ENCODE measurements at regions not wholly inside any gene's neighbourhood (a gene's known extent, or its start where the extent isn't known, plus 50 kb on each side); places are given as distances from the start of the nearest gene placed in this dataset.

- Histone ChIP-seq H3K9ac (ENCODE audit: low read length) (no peak overlapping the region), H3K4me1 (ENCODE audit: control insufficient read depth in 2 of 2, insufficient read depth in 2 of 2, low read length in 2 of 2) (no peaks in the 10 kb centered on the region), H3K4me2 (replicated peaks; ENCODE audit: low read depth, low read length, poor library complexity, severe bottlenecking) (no peak overlapping the region), H3K4me3 (ENCODE audit: control extremely low read depth in 1 of 5, extremely low read depth in 1 of 5, insufficient read depth in 1 of 5, low read depth in 2 of 5, low read length in 4 of 5) (no peak overlapping the region), H4K20me1 (ENCODE audit: control insufficient read depth, insufficient read depth, low read length, poor library complexity, severe bottlenecking) (no peaks in the 10 kb centered on the region), H2AFZ (ENCODE audit: insufficient read depth, low read depth, low read length, poor library complexity, severe bottlenecking) (no peak overlapping the region), H3K36me3 (replicated peaks in 1 of 2; ENCODE audit: control extremely low read depth in 1 of 2, control insufficient read depth in 1 of 2, extremely low read depth in 1 of 2, insufficient read depth in 2 of 2, low read length in 1 of 2) (no peaks in the 10 kb centered on the region), H3K9me3 (ENCODE audit: control extremely low read depth in 1 of 3, control insufficient read depth in 2 of 3, insufficient read depth in 1 of 3, low read length in 2 of 3) (no peaks in the 10 kb centered on the region), H3K27ac (ENCODE audit: low read length in 2 of 2) (no peak overlapping the region), H3K27me3 (replicated peaks in 1 of 4; ENCODE audit: control extremely low read depth in 1 of 4, control insufficient read depth in 3 of 4, insufficient read depth in 4 of 4, low read length in 3 of 4) (no peaks in the 10 kb centered on the region), H3K79me2 (ENCODE audit: control insufficient read depth, insufficient read depth, low read length) (no peaks in the 10 kb centered on the region)
- DNase-seq = no peak
- peaks cover 15% of the 10 kb centered on the region for H3K27me3 Mint-ChIP-seq
- no peaks in the 10 kb centered on the region for H3K4me1 Mint-ChIP-seq
- no peak for ATAC-seq (ENCODE audit: low read depth)
- ChIA-PET POLR2A (no interaction called here), CTCF (no interaction called here)
- H3K27ac Mint-ChIP-seq = no peak overlapping the region
- no peaks in the 10 kb centered on the region for H3K9me3 Mint-ChIP-seq (ENCODE audit: insufficient read depth)
- H3K4me3 Mint-ChIP-seq = no peak overlapping the region
- no CpG with 5 or more reads among the region's 1 CpG for WGBS (ENCODE audit: insufficient coverage)
- intact Hi-C loops (cut with micrococcal nuclease) = no loop called here
- TF ChIP-seq EZH2 (IDR thresholded peaks at IDR 0.05; ENCODE audit: borderline replicate concordance, insufficient read depth, low read depth, low read length, poor library complexity, severe bottlenecking) (no peak), CTCF (IDR thresholded peaks at IDR 0.05) (no peak)
These were observed 263.3 kb downstream of the SNCA start for GRCh38 chr4:89573656-89574055.

GRCh38 chr4:89572224-89572858 lies 264.6 kb downstream of the SNCA start:
- no peak for ATAC-seq (ENCODE audit: low read depth)
- no CpG with 5 or more reads among the region's 2 CpGs for WGBS (ENCODE audit: insufficient coverage)

More at GRCh38 chr4:89572224-89572858, 264.6 kb downstream of the SNCA start:
- no peaks in the 10 kb centered on the region for H4K20me1 ChIP-seq (ENCODE audit: control insufficient read depth, insufficient read depth, low read length, poor library complexity, severe bottlenecking)
- Mint-ChIP-seq H3K27me3 (peaks cover 17% of the 10 kb centered on the region), H3K9me3 (ENCODE audit: insufficient read depth) (no peaks in the 10 kb centered on the region), H3K27ac (no peak overlapping the region), H3K4me3 (no peak overlapping the region), H3K4me1 (no peaks in the 10 kb centered on the region)
- CTCF ChIA-PET = no interaction called here
- H3K79me2 ChIP-seq (ENCODE audit: control insufficient read depth, insufficient read depth, low read length) = no peaks in the 10 kb centered on the region
- no peak overlapping the region for H3K4me3 ChIP-seq (ENCODE audit: control extremely low read depth in 1 of 5, extremely low read depth in 1 of 5, insufficient read depth in 1 of 5, low read depth in 2 of 5, low read length in 4 of 5)
- no peak overlapping the region for H2AFZ ChIP-seq (ENCODE audit: insufficient read depth, low read depth, low read length, poor library complexity, severe bottlenecking)
- no peak overlapping the region for H3K27ac ChIP-seq (ENCODE audit: low read length in 2 of 2)
- no peak for TF ChIP-seq CTCF (IDR thresholded peaks at IDR 0.05)
- no peak for TF ChIP-seq EZH2 (IDR thresholded peaks at IDR 0.05; ENCODE audit: borderline replicate concordance, insufficient read depth, low read depth, low read length, poor library complexity, severe bottlenecking)
- H3K4me1 ChIP-seq (ENCODE audit: control insufficient read depth in 2 of 2, insufficient read depth in 2 of 2, low read length in 2 of 2) = no peaks in the 10 kb centered on the region
- no peak for DNase-seq
- no peak overlapping the region for H3K4me2 ChIP-seq (replicated peaks; ENCODE audit: low read depth, low read length, poor library complexity, severe bottlenecking)
- H3K9me3 ChIP-seq (ENCODE audit: control extremely low read depth in 1 of 3, control insufficient read depth in 2 of 3, insufficient read depth in 1 of 3, low read length in 2 of 3) = no peaks in the 10 kb centered on the region
- no peaks in the 10 kb centered on the region for H3K27me3 ChIP-seq (replicated peaks in 1 of 4; ENCODE audit: control extremely low read depth in 1 of 4, control insufficient read depth in 3 of 4, insufficient read depth in 4 of 4, low read length in 3 of 4)
- no peak overlapping the region for H3K9ac ChIP-seq (ENCODE audit: low read length)
- intact Hi-C loops (cut with micrococcal nuclease) = no loop called here
- POLR2A ChIA-PET = no interaction called here
- H3K36me3 ChIP-seq (replicated peaks in 1 of 2; ENCODE audit: control extremely low read depth in 1 of 2, control insufficient read depth in 1 of 2, extremely low read depth in 1 of 2, insufficient read depth in 2 of 2, low read length in 1 of 2) = no peaks in the 10 kb centered on the region
